Transverse colon (tissue), 4 donors: ENCODE measurements at regions not wholly inside any gene's neighbourhood (a gene's known extent, or its start where the extent isn't known, plus 50 kb on each side); places are given as distances from the start of the nearest gene placed in this dataset.

ENCODE experiments used
- DNase-seq: peaks from one replicate; pipeline ENCODE4 v3.0.0-alpha.2; 2019
- H3K27ac ChIP-seq, 4 donors: fragments of 200-600 bp; sonication (generic); 2 replicates each; pipeline ENCODE4 v1.5.1; 2016 to 2018; ENCODE audit warnings: inconsistent platforms in 4 of 4
- H3K27me3 ChIP-seq: fragments of 200-600 bp; sonication (generic); 2 replicates; pipeline ENCODE4 v1.5.1; 2017; ENCODE audit warnings: inconsistent platforms
- H3K36me3 ChIP-seq, 4 donors: fragments of 200-600 bp; sonication (generic); 2 replicates each; pipeline ENCODE4 v1.5.1; 2017 to 2019; ENCODE audit warnings: inconsistent platforms in 4 of 4
- H3K4me1 ChIP-seq, 4 donors: fragments of 200-600 bp; sonication (generic); 2 replicates each; pipeline ENCODE4 v1.5.1; 2017 to 2020; ENCODE audit warnings: inconsistent platforms in 4 of 4
- H3K4me3 ChIP-seq, 4 donors: fragments of 200-600 bp; sonication (generic); 1 replicate in 1 of 4; 2 replicates in 3 of 4; pipeline versions ENCODE4 v1.5.1 to v1.6.1; 2017 to 2019; ENCODE audit warnings: inconsistent platforms in 4 of 4
- H3K9me3 ChIP-seq, 2 donors: fragments of 200-600 bp; sonication (generic); 2 replicates each; pipeline ENCODE4 v1.5.1; 2017 to 2019; ENCODE audit warnings: inconsistent platforms in 2 of 2
- EP300 ChIP-seq: sonication (generic); formaldehyde crosslinking; IDR thresholded peaks from one replicate; pipeline ENCODE4 v1.6.1; 2017; ENCODE audit warnings: antibody characterized with exemption, low read depth
- POLR2A ChIP-seq: fragments of 450-650 bp; IDR thresholded peaks from one replicate; pipeline ENCODE4 v1.6.1; 2016; ENCODE audit warnings: antibody characterized with exemption, mild to moderate bottlenecking, moderate library complexity
- POLR2AphosphoS5 ChIP-seq, 3 donors: sonication (generic); formaldehyde crosslinking; IDR thresholded peaks; one replicate each; pipeline ENCODE4 v1.6.1; 2016; ENCODE audit warnings: antibody characterized with exemption in 3 of 3
- WGBS, 2 donors: methylation state at CpG; one replicate each; pipeline ENCODE4 v1.1.5; 2018; ENCODE audit warnings: low coverage in 1 of 2; 5-methylcytosine and 5-hydroxymethylcytosine counted together
- in situ Hi-C, 4 donors: fragments of 200-750 bp; cut with MboI; loops; one replicate each; pipeline versions ENCODE4 v1.15.0 to v1.15.1; 2017; ENCODE audit warnings: low sequenced_read_pairs in 3 of 4, low pct_ligation_motif_present in 1 of 4, low pct_unique_long_range_greater_than_20kb in 1 of 4
- intact Hi-C: fragments of 100-400 bp; cut with DNase I; formaldehyde crosslinking; loops from one replicate; pipeline ENCODE4 v1.15.1; 2023; ENCODE audit warnings: low total_unique reads
- TF ChIP-seq, protein P1 (sequence below), 5 experiments: fragments of 200-600 bp in 3 of 5; fragments of 450-650 bp in 2 of 5; sonication (generic) in 3 of 5; IDR thresholded peaks; 1 replicate in 2 of 5; 2 replicates in 3 of 5; pipeline ENCODE4 v1.5.1; 2016 to 2017; ENCODE audit warnings: antibody characterized with exemption in 5 of 5, inconsistent platforms in 3 of 5, mild to moderate bottlenecking in 2 of 5, moderate library complexity in 1 of 5

DNA sequence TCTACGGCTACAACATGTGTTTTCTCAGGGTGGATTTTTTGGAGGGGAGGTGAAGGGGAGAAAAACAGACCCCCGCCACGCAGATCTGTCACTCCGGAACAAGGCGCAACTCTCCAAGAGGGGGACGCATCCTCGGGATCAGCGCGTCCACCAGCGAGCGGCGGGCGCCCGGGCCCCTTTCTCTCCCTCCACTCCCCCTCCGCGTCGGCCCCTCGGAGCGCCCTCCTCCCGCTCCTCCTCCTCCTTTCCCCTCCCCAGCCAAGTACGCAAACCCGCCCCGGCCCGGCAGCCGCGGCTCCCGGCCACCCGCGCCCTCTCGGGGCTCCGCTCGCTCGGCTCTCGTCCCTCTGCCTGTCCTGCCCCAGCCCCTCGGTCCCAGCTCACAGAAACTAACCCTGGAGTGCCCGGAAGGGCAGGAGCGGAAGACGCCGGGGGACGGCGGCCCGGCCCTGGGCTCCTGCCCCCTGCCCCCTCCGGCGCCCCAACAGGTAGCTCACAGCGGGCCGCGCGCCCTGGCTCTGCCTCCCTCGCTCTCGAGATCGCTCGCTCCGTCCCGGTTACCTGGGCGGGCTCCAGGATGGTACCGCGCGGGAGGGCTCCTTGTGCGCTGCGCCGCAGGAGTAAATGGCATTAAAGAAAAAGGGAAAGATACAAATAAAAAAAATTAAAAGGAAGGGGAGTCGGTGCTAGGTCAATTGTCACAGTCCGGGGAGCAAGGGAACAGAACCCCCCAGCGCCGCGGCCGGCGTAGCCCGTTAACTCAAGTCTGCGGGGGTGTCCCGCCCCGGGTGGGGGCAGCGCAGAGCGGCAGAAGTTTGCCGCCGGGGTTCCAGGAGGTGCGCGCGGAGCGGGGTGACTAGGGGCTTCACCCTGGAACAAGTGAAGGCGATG, 131.4 kb upstream of the C11orf58 start:
- peaks cover 12 to 39% (median 25%) of the 10 kb centered on the region in 4 donors for H3K4me1 ChIP-seq
- H3K4me3 ChIP-seq: peak overlapping the region; percentile 31 to 59 (median 46)
- H3K27ac ChIP-seq: peak overlapping the region; percentile 66 to 81 (median 77)
- H3K9me3 ChIP-seq: no peaks in the 10 kb centered on the region
- TF ChIP-seq POLR2A (no peak), EP300 (no peak), POLR2AphosphoS5 (IDR thresholded peaks at IDR 0.05) (no peak)
- TF ChIP-seq, protein P1, sequence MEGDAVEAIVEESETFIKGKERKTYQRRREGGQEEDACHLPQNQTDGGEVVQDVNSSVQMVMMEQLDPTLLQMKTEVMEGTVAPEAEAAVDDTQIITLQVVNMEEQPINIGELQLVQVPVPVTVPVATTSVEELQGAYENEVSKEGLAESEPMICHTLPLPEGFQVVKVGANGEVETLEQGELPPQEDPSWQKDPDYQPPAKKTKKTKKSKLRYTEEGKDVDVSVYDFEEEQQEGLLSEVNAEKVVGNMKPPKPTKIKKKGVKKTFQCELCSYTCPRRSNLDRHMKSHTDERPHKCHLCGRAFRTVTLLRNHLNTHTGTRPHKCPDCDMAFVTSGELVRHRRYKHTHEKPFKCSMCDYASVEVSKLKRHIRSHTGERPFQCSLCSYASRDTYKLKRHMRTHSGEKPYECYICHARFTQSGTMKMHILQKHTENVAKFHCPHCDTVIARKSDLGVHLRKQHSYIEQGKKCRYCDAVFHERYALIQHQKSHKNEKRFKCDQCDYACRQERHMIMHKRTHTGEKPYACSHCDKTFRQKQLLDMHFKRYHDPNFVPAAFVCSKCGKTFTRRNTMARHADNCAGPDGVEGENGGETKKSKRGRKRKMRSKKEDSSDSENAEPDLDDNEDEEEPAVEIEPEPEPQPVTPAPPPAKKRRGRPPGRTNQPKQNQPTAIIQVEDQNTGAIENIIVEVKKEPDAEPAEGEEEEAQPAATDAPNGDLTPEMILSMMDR (IDR thresholded peaks at IDR 0.05): no peak
- 1 to 4% methylated on average over 20 to 81 of the region's 81 CpGs for WGBS, 2 donors
- intact Hi-C loops: loop anchor here (5.0 kb wide), 1 partner anchor 960 kb away; no protein-coding TSS in a partner anchor
- DNase-seq: peak; percentile 16
- peaks cover 99% of the 10 kb centered on the region for H3K27me3 ChIP-seq
- H3K36me3 ChIP-seq: no peaks in the 10 kb centered on the region
- in situ Hi-C loops: loop anchor here (10.0 to 25.0 kb wide), 5 partner anchors 420 to 962 kb away; no protein-coding TSS in a partner anchor

DNA sequence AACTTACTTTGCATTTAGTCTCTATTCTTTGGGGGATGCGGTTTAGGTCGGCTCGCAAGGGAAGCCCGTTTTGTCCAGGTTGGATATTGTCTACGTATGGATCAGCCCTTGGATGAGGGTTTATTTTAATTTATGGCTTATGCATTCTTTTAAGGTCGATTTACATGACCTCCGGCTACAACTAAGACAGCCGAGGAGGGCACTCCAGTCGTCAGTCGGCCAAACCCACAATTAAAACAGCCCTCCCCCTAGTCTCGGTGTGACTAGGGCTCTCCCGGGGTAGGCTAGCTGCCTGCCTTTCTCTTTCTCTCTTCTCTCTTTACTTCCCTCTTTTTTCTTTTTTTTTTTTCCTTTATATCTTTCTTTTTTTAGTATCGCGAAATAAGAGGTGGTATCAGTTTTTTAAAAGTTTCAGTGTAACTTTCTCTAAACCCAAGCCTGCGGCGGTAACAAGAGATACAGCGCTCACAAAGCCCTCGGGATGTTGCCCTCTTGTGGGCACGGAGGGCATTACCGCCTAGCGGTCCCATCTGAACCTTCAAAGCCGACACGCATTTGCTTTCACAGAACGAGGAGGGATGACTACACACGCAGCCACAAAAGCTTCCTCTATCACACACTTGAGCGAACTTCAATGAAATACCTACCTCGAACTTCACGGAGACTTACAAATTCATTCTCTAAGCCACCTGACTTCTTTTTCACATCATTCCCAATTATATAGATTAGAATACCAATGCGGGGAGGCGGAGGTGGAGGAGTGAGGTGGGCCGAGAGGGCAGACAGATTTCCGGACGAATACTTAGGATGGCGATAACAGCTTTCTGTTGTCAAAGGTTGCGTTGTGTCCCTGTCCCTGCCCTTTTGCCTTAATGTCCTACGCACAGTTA, 132.3 kb upstream of the C11orf58 start:
- peak; percentile 92 for DNase-seq
- Histone ChIP-seq H3K9me3 (no peaks in the 10 kb centered on the region), H3K27ac (peak overlapping the region; percentile 75 to 84 (median 80)), H3K4me1 (peaks cover 12 to 39% (median 25%) of the 10 kb centered on the region in 4 donors), H3K27me3 (peaks cover 99% of the 10 kb centered on the region), H3K36me3 (no peaks in the 10 kb centered on the region), H3K4me3 (peak overlapping the region; percentile 36 to 59 (median 48))
- intact Hi-C loops (loop anchor here (5.0 kb wide), 1 partner anchor 959 kb away; no protein-coding TSS in a partner anchor), in situ Hi-C loops (loop anchor here (10.0 to 25.0 kb wide), 5 partner anchors 419 to 961 kb away; no protein-coding TSS in a partner anchor)
- WGBS, 2 donors: 2 to 4% methylated on average over 17 to 36 of the region's 36 CpGs
- no peak for TF ChIP-seq POLR2A
- TF ChIP-seq, protein P1 (IDR thresholded peaks at IDR 0.05): peak; percentile 95 to 98 (median 97)
- no peak for TF ChIP-seq EP300
- TF ChIP-seq POLR2AphosphoS5 (IDR thresholded peaks at IDR 0.05): peak; percentile 44 to 81 (median 64)

DNA sequence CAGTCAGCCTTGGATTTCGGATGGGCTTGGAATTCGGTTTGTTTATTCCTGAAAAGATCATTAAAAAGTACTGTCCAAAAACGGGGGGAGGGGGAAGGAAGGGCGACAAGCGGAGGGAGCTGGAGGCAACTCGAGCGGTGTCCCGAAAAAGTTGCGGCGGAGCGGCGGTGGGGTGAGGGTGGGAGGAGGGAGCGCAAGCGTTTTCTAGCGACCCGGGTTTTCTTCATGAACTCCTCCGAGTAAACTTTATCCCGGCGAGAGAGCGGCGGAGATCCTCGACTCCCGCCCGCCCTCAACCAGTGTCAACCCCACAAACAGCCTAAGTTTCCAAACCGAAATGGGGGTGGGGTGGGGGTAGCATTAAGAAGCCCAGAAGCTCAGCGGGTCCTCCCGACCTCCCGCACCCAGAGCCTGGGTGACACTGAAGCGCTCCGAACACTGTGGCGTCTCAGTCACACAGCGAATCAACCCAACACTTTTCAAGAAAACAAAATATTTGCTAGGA, 133.0 kb upstream of the C11orf58 start:
- peak; percentile 22 for DNase-seq
- Histone ChIP-seq H3K4me1 (peaks cover 12 to 39% (median 25%) of the 10 kb centered on the region in 4 donors), H3K36me3 (no peaks in the 10 kb centered on the region), H3K27ac (peak overlapping the region; percentile 75 to 84 (median 80)), H3K9me3 (no peaks in the 10 kb centered on the region), H3K27me3 (peaks cover 99% of the 10 kb centered on the region), H3K4me3 (peak overlapping the region; percentile 36 to 59 (median 48))
- intact Hi-C loops: loop anchor here (5.0 kb wide), 1 partner anchor 958 kb away; no protein-coding TSS in a partner anchor
- WGBS, 2 donors: 3% methylated on average over 32 of the region's 32 CpGs; no CpG with 5 or more reads in 1 of the 2 donors
- TF ChIP-seq EP300 (no peak), POLR2A (no peak), POLR2AphosphoS5 (IDR thresholded peaks at IDR 0.05) (no peak)
- TF ChIP-seq, protein P1 (IDR thresholded peaks at IDR 0.05): no peak
- in situ Hi-C loops: loop anchor here (10.0 to 25.0 kb wide), 5 partner anchors 418 to 961 kb away; no protein-coding TSS in a partner anchor
